K562 (cell line): ENCODE measurements at regions not wholly inside any gene's neighbourhood (a gene's known extent, or its start where the extent isn't known, plus 50 kb on each side); places are given as distances from the start of the nearest gene placed in this dataset.

Source experiments
- BRD4 ChIP-seq: fragments of 200-600 bp; sonication (generic); IDR thresholded peaks from 2 replicates; pipeline ENCODE4 v1.6.1; 2017; ENCODE audit warnings: inconsistent platforms
- CBX3 ChIP-seq, 2 experiments: IDR thresholded peaks; 1 replicate in 1 of 2; 2 replicates in 1 of 2; pipeline ENCODE4 v1.6.1; 2012; ENCODE audit warnings: inconsistent platforms in 2 of 2, low read length in 2 of 2, borderline replicate concordance in 1 of 2, control low read depth in 1 of 2
- DACH1 ChIP-seq: fragments of 450-650 bp; IDR thresholded peaks from 2 replicates; pipeline ENCODE4 v1.6.1; 2018; ENCODE audit not compliant: partially characterized antibody
- ETV1 ChIP-seq: fragments of 450-650 bp; conservative IDR thresholded peaks from 2 replicates; pipeline ENCODE4 v1.6.1; 2016; ENCODE audit warnings: missing genetic modification characterization, control low read depth, low read depth, missing compliant biosample characterization
- EZH2 ChIP-seq: IDR thresholded peaks from 2 replicates; pipeline ENCODE4 v1.6.1; 2012; ENCODE audit warnings: low read depth, mild to moderate bottlenecking, inconsistent platforms, low read length, borderline replicate concordance
- FOXJ3 ChIP-seq: sonication (generic); formaldehyde crosslinking; IDR thresholded peaks from 2 replicates; pipeline ENCODE4 v1.4.0; 2020; ENCODE audit warnings: mild to moderate bottlenecking, missing genetic modification reagents
- HDAC8 ChIP-seq: fragments of 450-650 bp; IDR thresholded peaks from 2 replicates; pipeline ENCODE4 v1.6.1; 2016; ENCODE audit warnings: mild to moderate bottlenecking, missing genetic modification characterization, moderate library complexity, missing compliant biosample characterization
- KDM2B ChIP-seq: fragments of 250-450 bp; sonication (Bioruptor Pico); IDR thresholded peaks from 2 replicates; pipeline ENCODE4 v1.8.0; 2021; ENCODE audit warnings: mild to moderate bottlenecking, moderate library complexity
- RBM39 ChIP-seq: fragments of 200-400 bp; formaldehyde crosslinking; optimal IDR thresholded peaks from 2 replicates; pipeline ENCODE3; 2018; ENCODE audit warnings: low read depth, low read length
- SMARCE1 ChIP-seq: fragments of 450-650 bp; IDR thresholded peaks from 2 replicates; pipeline ENCODE4 v1.7.1; 2016; ENCODE audit warnings: mild to moderate bottlenecking
- SRSF3 ChIP-seq: fragments of 200-400 bp; formaldehyde crosslinking; IDR thresholded peaks from 2 replicates; pipeline ENCODE4 v1.6.1; 2016; ENCODE audit warnings: mild to moderate bottlenecking, low read length, moderate library complexity; ENCODE audit not compliant: insufficient read depth
- ZNF766 ChIP-seq: fragments of 200-800 bp; sonication (Bioruptor generic); conservative IDR thresholded peaks from 2 replicates; pipeline ENCODE4 v1.6.1; 2016; ENCODE audit warnings: missing genetic modification characterization, missing compliant biosample characterization
- ZNF79 ChIP-seq: fragments of 250-450 bp; sonication (Bioruptor Pico); IDR thresholded peaks from 2 replicates; pipeline ENCODE4 v1.4.0; 2020; ENCODE audit warnings: low read depth, mild to moderate bottlenecking, moderate library complexity
- TF ChIP-seq, protein P1 (sequence below): fragments of 450-650 bp; formaldehyde crosslinking; IDR thresholded peaks from 2 replicates; pipeline ENCODE4 v1.4.0; 2022; ENCODE audit warnings: mild to moderate bottlenecking, moderate library complexity
- TF ChIP-seq, protein P2 (sequence below): fragments of 450-650 bp; IDR thresholded peaks from 2 replicates; pipeline ENCODE4 v1.6.1; 2018; ENCODE audit not compliant: partially characterized antibody
- TF ChIP-seq, protein P3 (sequence below), 2 experiments: fragments of 250-450 bp in 1 of 2; fragments of 450-650 bp in 1 of 2; sonication (Bioruptor Pico) in 1 of 2; IDR thresholded peaks; 2 replicates each; pipeline versions ENCODE4 v1.6.1 to v1.8.0; 2016 to 2021; ENCODE audit warnings: mild to moderate bottlenecking in 2 of 2, moderate library complexity in 2 of 2, missing compliant biosample characterization in 1 of 2, missing genetic modification characterization in 1 of 2
- TF ChIP-seq, protein P4 (sequence below): fragments of 250-450 bp; sonication (Bioruptor Pico); IDR thresholded peaks from 2 replicates; pipeline ENCODE4 v1.5.0; 2020; ENCODE audit warnings: mild to moderate bottlenecking, borderline replicate concordance

DNA sequence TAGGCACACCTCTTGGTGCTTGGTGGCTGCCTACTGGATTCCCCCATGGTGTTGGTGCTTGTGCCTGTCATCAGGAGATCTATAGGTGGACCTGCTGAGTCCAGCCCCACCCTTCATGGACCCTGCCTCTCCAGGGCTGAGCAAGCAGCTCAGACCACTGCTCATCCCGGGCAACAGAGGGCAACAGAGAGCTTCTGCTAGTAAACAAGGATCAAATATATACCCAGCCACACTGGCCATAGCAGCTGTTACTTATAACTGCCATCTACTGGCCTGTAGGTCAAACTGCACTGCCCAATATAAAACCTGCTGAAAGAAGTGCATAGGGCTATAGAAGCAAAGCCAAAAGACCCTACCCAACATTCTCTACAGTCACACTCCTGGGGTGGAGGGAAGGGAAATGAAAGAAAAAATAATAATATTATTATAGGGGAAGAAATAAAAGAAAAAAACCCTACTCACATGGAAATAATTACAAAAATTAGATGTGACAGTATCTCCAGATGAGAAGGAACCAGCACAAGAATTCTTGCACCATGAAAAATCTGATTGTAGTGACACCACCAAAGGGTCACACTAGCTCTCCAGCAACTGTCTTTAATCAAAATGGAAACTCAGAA lies 54.9 kb upstream of the ZNF800 start (continued):
- TF ChIP-seq BRD4 (no peak), ZNF79 (no peak), RBM39 (peak; percentile 61), FOXJ3 (CRISPR knock-in tag) (peak; percentile 68; the same call in 1 of the 2 replicates), CBX3 (IDR thresholded peaks at IDR 0.05; ENCODE audit: borderline replicate concordance in 1 of 2, low read length in 2 of 2) (peak in 1 of 2 experiments; percentile 81; a peak in 2 of 3 replicates), HDAC8 (tag) (no peak), DACH1 (peak; percentile 58), EZH2 (no peak), ETV1 (no peak), SMARCE1 (no peak), KDM2B (CRISPR knock-in tag) (no peak), SRSF3 (no peak), ZNF766 (no peak)
- TF ChIP-seq, protein P1, sequence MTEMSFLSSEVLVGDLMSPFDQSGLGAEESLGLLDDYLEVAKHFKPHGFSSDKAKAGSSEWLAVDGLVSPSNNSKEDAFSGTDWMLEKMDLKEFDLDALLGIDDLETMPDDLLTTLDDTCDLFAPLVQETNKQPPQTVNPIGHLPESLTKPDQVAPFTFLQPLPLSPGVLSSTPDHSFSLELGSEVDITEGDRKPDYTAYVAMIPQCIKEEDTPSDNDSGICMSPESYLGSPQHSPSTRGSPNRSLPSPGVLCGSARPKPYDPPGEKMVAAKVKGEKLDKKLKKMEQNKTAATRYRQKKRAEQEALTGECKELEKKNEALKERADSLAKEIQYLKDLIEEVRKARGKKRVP (CRISPR knock-in tag) = no peak
- TF ChIP-seq, protein P2, sequence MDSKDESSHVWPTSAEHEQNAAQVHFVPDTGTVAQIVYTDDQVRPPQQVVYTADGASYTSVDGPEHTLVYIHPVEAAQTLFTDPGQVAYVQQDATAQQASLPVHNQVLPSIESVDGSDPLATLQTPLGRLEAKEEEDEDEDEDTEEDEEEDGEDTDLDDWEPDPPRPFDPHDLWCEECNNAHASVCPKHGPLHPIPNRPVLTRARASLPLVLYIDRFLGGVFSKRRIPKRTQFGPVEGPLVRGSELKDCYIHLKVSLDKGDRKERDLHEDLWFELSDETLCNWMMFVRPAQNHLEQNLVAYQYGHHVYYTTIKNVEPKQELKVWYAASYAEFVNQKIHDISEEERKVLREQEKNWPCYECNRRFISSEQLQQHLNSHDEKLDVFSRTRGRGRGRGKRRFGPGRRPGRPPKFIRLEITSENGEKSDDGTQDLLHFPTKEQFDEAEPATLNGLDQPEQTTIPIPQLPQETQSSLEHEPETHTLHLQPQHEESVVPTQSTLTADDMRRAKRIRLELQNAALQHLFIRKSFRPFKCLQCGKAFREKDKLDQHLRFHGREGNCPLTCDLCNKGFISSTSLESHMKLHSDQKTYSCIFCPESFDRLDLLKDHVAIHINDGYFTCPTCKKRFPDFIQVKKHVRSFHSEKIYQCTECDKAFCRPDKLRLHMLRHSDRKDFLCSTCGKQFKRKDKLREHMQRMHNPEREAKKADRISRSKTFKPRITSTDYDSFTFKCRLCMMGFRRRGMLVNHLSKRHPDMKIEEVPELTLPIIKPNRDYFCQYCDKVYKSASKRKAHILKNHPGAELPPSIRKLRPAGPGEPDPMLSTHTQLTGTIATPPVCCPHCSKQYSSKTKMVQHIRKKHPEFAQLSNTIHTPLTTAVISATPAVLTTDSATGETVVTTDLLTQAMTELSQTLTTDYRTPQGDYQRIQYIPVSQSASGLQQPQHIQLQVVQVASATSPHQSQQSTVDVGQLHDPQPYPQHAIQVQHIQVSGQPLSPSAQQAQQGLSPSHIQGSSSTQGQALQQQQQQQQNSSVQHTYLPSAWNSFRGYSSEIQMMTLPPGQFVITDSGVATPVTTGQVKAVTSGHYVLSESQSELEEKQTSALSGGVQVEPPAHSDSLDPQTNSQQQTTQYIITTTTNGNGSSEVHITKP = no peak
- TF ChIP-seq, protein P3, sequence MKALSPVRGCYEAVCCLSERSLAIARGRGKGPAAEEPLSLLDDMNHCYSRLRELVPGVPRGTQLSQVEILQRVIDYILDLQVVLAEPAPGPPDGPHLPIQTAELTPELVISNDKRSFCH (CRISPR knock-in tag; IDR thresholded peaks at IDR 0.05) = no peak
- TF ChIP-seq, protein P3 (tag; IDR thresholded peaks at IDR 0.05) = no peak
- TF ChIP-seq, protein P4, sequence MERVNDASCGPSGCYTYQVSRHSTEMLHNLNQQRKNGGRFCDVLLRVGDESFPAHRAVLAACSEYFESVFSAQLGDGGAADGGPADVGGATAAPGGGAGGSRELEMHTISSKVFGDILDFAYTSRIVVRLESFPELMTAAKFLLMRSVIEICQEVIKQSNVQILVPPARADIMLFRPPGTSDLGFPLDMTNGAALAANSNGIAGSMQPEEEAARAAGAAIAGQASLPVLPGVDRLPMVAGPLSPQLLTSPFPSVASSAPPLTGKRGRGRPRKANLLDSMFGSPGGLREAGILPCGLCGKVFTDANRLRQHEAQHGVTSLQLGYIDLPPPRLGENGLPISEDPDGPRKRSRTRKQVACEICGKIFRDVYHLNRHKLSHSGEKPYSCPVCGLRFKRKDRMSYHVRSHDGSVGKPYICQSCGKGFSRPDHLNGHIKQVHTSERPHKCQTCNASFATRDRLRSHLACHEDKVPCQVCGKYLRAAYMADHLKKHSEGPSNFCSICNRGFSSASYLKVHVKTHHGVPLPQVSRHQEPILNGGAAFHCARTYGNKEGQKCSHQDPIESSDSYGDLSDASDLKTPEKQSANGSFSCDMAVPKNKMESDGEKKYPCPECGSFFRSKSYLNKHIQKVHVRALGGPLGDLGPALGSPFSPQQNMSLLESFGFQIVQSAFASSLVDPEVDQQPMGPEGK (CRISPR knock-in tag) = no peak
